MM.1S (cell line): ENCODE measurements at regions not wholly inside any gene's neighbourhood (a gene's known extent, or its start where the extent isn't known, plus 50 kb on each side); places are given as distances from the start of the nearest gene placed in this dataset.

Experiments used
- DNase-seq: peaks from one replicate; pipeline ENCODE4 v3.0.0-alpha.2; 2015
- H2AFZ ChIP-seq: fragments of 300-600 bp; sonication (generic); 2 replicates; pipeline ENCODE4 v1.6.0; 2016; ENCODE audit warnings: antibody characterized with exemption, low read length
- H3F3A ChIP-seq: fragments of 300-600 bp; sonication (generic); 2 replicates; pipeline ENCODE4 v1.6.1; 2016; ENCODE audit warnings: mild to moderate bottlenecking, antibody characterized with exemption, low read length, moderate library complexity, mixed read lengths; ENCODE audit not compliant: insufficient read depth
- H3K27ac ChIP-seq: fragments of 300-600 bp; sonication (generic); 2 replicates; pipeline ENCODE4 v1.5.1; 2016; ENCODE audit warnings: mild to moderate bottlenecking, low read length
- H3K27me3 ChIP-seq: fragments of 300-600 bp; sonication (generic); replicated peaks from 2 replicates; pipeline ENCODE4 v1.6.0; 2016; ENCODE audit warnings: low read length; ENCODE audit not compliant: insufficient read depth
- H3K36me3 ChIP-seq: fragments of 300-600 bp; sonication (generic); replicated peaks from 2 replicates; pipeline ENCODE4 v1.6.1; 2016; ENCODE audit warnings: mild to moderate bottlenecking, low read length, mixed read lengths; ENCODE audit not compliant: insufficient read depth
- H3K4me1 ChIP-seq: fragments of 300-600 bp; sonication (generic); 2 replicates; pipeline ENCODE4 v1.6.1; 2016; ENCODE audit warnings: low read length, mixed read lengths
- H3K4me2 ChIP-seq: fragments of 300-600 bp; sonication (generic); 2 replicates; pipeline ENCODE4 v1.6.0; 2016; ENCODE audit warnings: low read depth, low read length
- H3K4me3 ChIP-seq: fragments of 300-600 bp; sonication (generic); 2 replicates; pipeline ENCODE4 v1.5.1; 2016; ENCODE audit warnings: low read length, mixed read lengths
- H3K79me2 ChIP-seq: fragments of 300-600 bp; sonication (generic); 2 replicates; pipeline ENCODE4 v1.6.1; 2016; ENCODE audit warnings: mixed run types, low read length, mixed read lengths
- H3K9ac ChIP-seq: fragments of 300-600 bp; sonication (generic); 2 replicates; pipeline ENCODE4 v1.6.1; 2016; ENCODE audit warnings: low read length, mixed read lengths
- H3K9me2 ChIP-seq: fragments of 300-600 bp; sonication (generic); replicated peaks from 2 replicates; pipeline ENCODE4 v1.6.1; 2016; ENCODE audit warnings: mild to moderate bottlenecking, low read length, mixed read lengths; ENCODE audit not compliant: insufficient read depth
- H3K9me3 ChIP-seq: fragments of 300-600 bp; sonication (generic); replicated peaks from 2 replicates; pipeline ENCODE4 v1.6.1; 2016; ENCODE audit warnings: mild to moderate bottlenecking, low read length, mixed read lengths; ENCODE audit not compliant: insufficient read depth
- H4K20me1 ChIP-seq: fragments of 300-600 bp; sonication (generic); 2 replicates; pipeline ENCODE4 v1.6.1; 2016; ENCODE audit warnings: mild to moderate bottlenecking, low read length, moderate library complexity, mixed read lengths; ENCODE audit not compliant: insufficient read depth
- CTCF ChIP-seq: fragments of 300-600 bp; sonication (generic); IDR thresholded peaks from 2 replicates; pipeline ENCODE4 v1.5.1; 2016; ENCODE audit warnings: antibody characterized with exemption, low read length, mixed read lengths
- EZH2 ChIP-seq: fragments of 300-600 bp; sonication (generic); optimal IDR thresholded peaks from 2 replicates; pipeline ENCODE3; 2017; ENCODE audit warnings: low read depth, mild to moderate bottlenecking, antibody characterized with exemption, low read length, mixed read lengths
- EZH2phosphoT487 ChIP-seq: fragments of 300-600 bp; sonication (generic); IDR thresholded peaks from 2 replicates; pipeline ENCODE4 v1.6.1; 2018; ENCODE audit warnings: antibody characterized with exemption, low read length

- H2AFZ ChIP-seq: no peak overlapping the region
- H3K4me3 ChIP-seq: no peak overlapping the region
- H3K4me1 ChIP-seq: no peaks in the 10 kb centered on the region
- no peak for DNase-seq
- no peaks in the 10 kb centered on the region for H3K27me3 ChIP-seq
- no peak overlapping the region for H3K4me2 ChIP-seq
- H3K36me3 ChIP-seq: no peaks in the 10 kb centered on the region
- H3K9me2 ChIP-seq: no peaks in the 10 kb centered on the region
- no peak overlapping the region for H3K27ac ChIP-seq
- no peak for TF ChIP-seq EZH2
- no peak for TF ChIP-seq CTCF
- TF ChIP-seq EZH2phosphoT487: no peak
- no peaks in the 10 kb centered on the region for H3K79me2 ChIP-seq
- no peak overlapping the region for H3K9ac ChIP-seq
- no peaks in the 10 kb centered on the region for H4K20me1 ChIP-seq
- no peaks in the 10 kb centered on the region for H3K9me3 ChIP-seq
- H3F3A ChIP-seq: no peaks in the 10 kb centered on the region
Observed at GRCh38 chr10:131010965-131011575, 300.5 kb downstream of the TCERG1L start.

GRCh38 chr10:131011936-131012640, 299.4 kb downstream of the TCERG1L start:
- DNase-seq: no peak
- Histone ChIP-seq H3K4me3 (no peak overlapping the region), H3K4me1 (no peaks in the 10 kb centered on the region), H3K27ac (no peak overlapping the region), H3K36me3 (no peaks in the 10 kb centered on the region), H3K27me3 (no peaks in the 10 kb centered on the region), H4K20me1 (no peaks in the 10 kb centered on the region), H3K4me2 (no peak overlapping the region), H3K9ac (no peak overlapping the region), H3F3A (no peaks in the 10 kb centered on the region), H3K9me2 (no peaks in the 10 kb centered on the region), H2AFZ (no peak overlapping the region), H3K79me2 (no peaks in the 10 kb centered on the region), H3K9me3 (no peaks in the 10 kb centered on the region)
- no peak for TF ChIP-seq EZH2phosphoT487

- Histone ChIP-seq H3K36me3 (no peaks in the 10 kb centered on the region), H3K4me3 (no peak overlapping the region), H3K27ac (no peak overlapping the region), H3F3A (no peaks in the 10 kb centered on the region), H3K27me3 (no peaks in the 10 kb centered on the region), H2AFZ (no peak overlapping the region), H4K20me1 (no peaks in the 10 kb centered on the region), H3K4me1 (no peaks in the 10 kb centered on the region), H3K79me2 (no peaks in the 10 kb centered on the region), H3K9me3 (no peaks in the 10 kb centered on the region), H3K4me2 (no peak overlapping the region), H3K9me2 (no peaks in the 10 kb centered on the region), H3K9ac (no peak overlapping the region)
- TF ChIP-seq EZH2 (no peak), CTCF (no peak), EZH2phosphoT487 (no peak)
- no peak for DNase-seq
Observed at GRCh38 chr10:131012641-131012985, 298.9 kb downstream of the TCERG1L start.

GRCh38 chr10:131013281-131013912, 298.1 kb downstream of the TCERG1L start:
- no peak overlapping the region for H3K9ac ChIP-seq
- H3K9me2 ChIP-seq: no peaks in the 10 kb centered on the region
- no peaks in the 10 kb centered on the region for H4K20me1 ChIP-seq
- H3K27me3 ChIP-seq: no peaks in the 10 kb centered on the region
- DNase-seq: no peak
- no peak overlapping the region for H3K27ac ChIP-seq
- no peaks in the 10 kb centered on the region for H3K9me3 ChIP-seq
- no peaks in the 10 kb centered on the region for H3K36me3 ChIP-seq
- no peaks in the 10 kb centered on the region for H3K4me1 ChIP-seq
- no peak overlapping the region for H2AFZ ChIP-seq
- no peaks in the 10 kb centered on the region for H3K79me2 ChIP-seq
- H3K4me2 ChIP-seq: no peak overlapping the region
- H3F3A ChIP-seq: no peaks in the 10 kb centered on the region
- no peak for TF ChIP-seq EZH2phosphoT487
- H3K4me3 ChIP-seq: no peak overlapping the region
